ENCODE measurements at regions not wholly inside any gene's neighbourhood (a gene's known extent, or its start where the extent isn't known, plus 50 kb on each side); places are given as distances from the start of the nearest gene placed in this dataset.
A peak's percentile ranks its signal among the peaks of the same experiment; 100 is the strongest.

GRCh38 chr10:2246747-2247146 is 509.4 kb upstream of the ADARB2 start:
- ChIA-PET CTCF (no interaction called here), POLR2A (no interaction called here)
- Mint-ChIP-seq H3K4me3 (ENCODE audit: unreplicated experiment) (no peak overlapping the region), H3K36me3 (ENCODE audit: insufficient read depth, unreplicated experiment) (no peaks in the 10 kb centered on the region), H3K27me3 (ENCODE audit: insufficient read depth, unreplicated experiment) (no peaks in the 10 kb centered on the region), H3K9me3 (ENCODE audit: unreplicated experiment) (no peaks in the 10 kb centered on the region), H3K27ac (ENCODE audit: low read depth, unreplicated experiment) (no peak overlapping the region), H3K4me1 (ENCODE audit: insufficient read depth, unreplicated experiment) (peaks cover 7% of the 10 kb centered on the region)
- no TSS peak for BruUV-seq (replicated peaks)
- intact Hi-C loops (cut with micrococcal nuclease) = no loop called here
- no peak for TF ChIP-seq CTCF (IDR thresholded peaks at IDR 0.05; ENCODE audit: unreplicated experiment)
- DNase-seq (ENCODE audit: unreplicated experiment) = peak; percentile 29

- H3K9me3 Mint-ChIP-seq (ENCODE audit: unreplicated experiment) = no peaks in the 10 kb centered on the region
- intact Hi-C loops (cut with micrococcal nuclease) = no loop called here
- BruUV-seq (replicated peaks) = no TSS peak
- H3K36me3 Mint-ChIP-seq (ENCODE audit: insufficient read depth, unreplicated experiment) = no peaks in the 10 kb centered on the region
- no peak for DNase-seq (ENCODE audit: unreplicated experiment)
- ChIA-PET CTCF (no interaction called here), POLR2A (no interaction called here)
- peaks cover 7% of the 10 kb centered on the region for H3K4me1 Mint-ChIP-seq (ENCODE audit: insufficient read depth, unreplicated experiment)
- no peak overlapping the region for H3K27ac Mint-ChIP-seq (ENCODE audit: low read depth, unreplicated experiment)
- H3K4me3 Mint-ChIP-seq (ENCODE audit: unreplicated experiment) = no peak overlapping the region
- no peak for TF ChIP-seq CTCF (IDR thresholded peaks at IDR 0.05; ENCODE audit: unreplicated experiment)
- no peaks in the 10 kb centered on the region for H3K27me3 Mint-ChIP-seq (ENCODE audit: insufficient read depth, unreplicated experiment)
Measured at GRCh38 chr10:2245580-2245979, 508.3 kb upstream of the ADARB2 start.

GRCh38 chr10:2244471-2244870 is 507.1 kb upstream of the ADARB2 start:
- no peak overlapping the region for H3K27ac Mint-ChIP-seq (ENCODE audit: low read depth, unreplicated experiment)

GRCh38 chr10:2236876-2237275 is 499.6 kb upstream of the ADARB2 start:
- intact Hi-C loops (cut with micrococcal nuclease) = no loop called here
- Mint-ChIP-seq H3K27ac (ENCODE audit: low read depth, unreplicated experiment) (no peak overlapping the region), H3K4me3 (ENCODE audit: unreplicated experiment) (no peak overlapping the region), H3K4me1 (ENCODE audit: insufficient read depth, unreplicated experiment) (no peaks in the 10 kb centered on the region), H3K9me3 (ENCODE audit: unreplicated experiment) (no peaks in the 10 kb centered on the region), H3K27me3 (ENCODE audit: insufficient read depth, unreplicated experiment) (no peaks in the 10 kb centered on the region), H3K36me3 (ENCODE audit: insufficient read depth, unreplicated experiment) (no peaks in the 10 kb centered on the region)
- no peak for TF ChIP-seq CTCF (IDR thresholded peaks at IDR 0.05; ENCODE audit: unreplicated experiment)
- DNase-seq (ENCODE audit: unreplicated experiment) = no peak
- no TSS peak for BruUV-seq (replicated peaks)
- ChIA-PET POLR2A (no interaction called here), CTCF (interaction anchor here (0.7 kb wide), 1 partner anchor 9 kb away, joined by 3 read pairs; no protein-coding TSS in a partner anchor)

More at GRCh38 chr10:2244471-2244870, 507.1 kb upstream of the ADARB2 start:
- no TSS peak for BruUV-seq (replicated peaks)
- no peak overlapping the region for H3K4me3 Mint-ChIP-seq (ENCODE audit: unreplicated experiment)
- intact Hi-C loops (cut with micrococcal nuclease) = no loop called here
- TF ChIP-seq CTCF (IDR thresholded peaks at IDR 0.05; ENCODE audit: unreplicated experiment) = no peak
- H3K9me3 Mint-ChIP-seq (ENCODE audit: unreplicated experiment) = no peaks in the 10 kb centered on the region
- no peaks in the 10 kb centered on the region for H3K27me3 Mint-ChIP-seq (ENCODE audit: insufficient read depth, unreplicated experiment)
- CTCF ChIA-PET = no interaction called here
- H3K36me3 Mint-ChIP-seq (ENCODE audit: insufficient read depth, unreplicated experiment) = no peaks in the 10 kb centered on the region
- DNase-seq (ENCODE audit: unreplicated experiment) = no peak
- POLR2A ChIA-PET = no interaction called here
- H3K4me1 Mint-ChIP-seq (ENCODE audit: insufficient read depth, unreplicated experiment) = peaks cover 7% of the 10 kb centered on the region

Data from MCF 10A (cell line).